HG02970 (cell line): ENCODE measurements at regions not wholly inside any gene's neighbourhood (a gene's known extent, or its start where the extent isn't known, plus 50 kb on each side); places are given as distances from the start of the nearest gene placed in this dataset.

Experiments
- ATAC-seq: cut with Tn5 transposase; IDR thresholded peaks from one replicate; pipeline ENCODE4 v1.9.1; 2021; ENCODE audit warnings: mild to moderate bottlenecking, moderate library complexity, moderate number of reproducible peaks; ENCODE audit not compliant: unreplicated experiment, low FRiP score

GRCh38 chr17:15893658-15894024 is 51.3 kb upstream of the ADORA2B start:
- ATAC-seq = no peak

GRCh38 chr17:15894258-15894657 is 50.7 kb upstream of the ADORA2B start:
- ATAC-seq = no peak

GRCh38 chr17:15894913-15895658 is 49.8 kb upstream of the ADORA2B start:
- ATAC-seq = no peak
